ENCODE measurements at regions not wholly inside any gene's neighbourhood (a gene's known extent, or its start where the extent isn't known, plus 50 kb on each side); places are given as distances from the start of the nearest gene placed in this dataset.

DNA sequence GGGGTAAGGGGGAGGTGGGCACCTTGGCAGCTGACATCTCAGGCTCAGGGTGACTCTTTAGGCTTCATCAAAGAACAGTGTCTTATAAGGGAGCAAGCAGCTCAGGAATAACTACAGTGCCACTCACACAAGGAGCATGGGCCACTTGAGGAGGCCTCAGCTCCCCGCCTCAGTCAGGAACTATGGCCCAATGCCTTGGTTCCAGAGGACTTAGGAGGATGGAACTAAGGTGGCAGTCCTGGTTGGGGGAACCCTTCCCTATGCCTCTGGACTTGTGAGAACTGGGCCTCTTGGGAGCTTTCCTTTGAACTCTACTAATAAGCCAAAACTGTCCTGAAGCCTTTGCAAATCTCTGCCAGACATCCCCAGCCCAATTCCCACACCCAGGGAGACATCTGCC, 160.6 kb downstream of the EFNB1 start:
- H3K18ac ChIP-seq (ENCODE audit: low read depth in 1 of 2, low read length in 2 of 2) = peak overlapping the region; percentile 77 to 93
- H3K9me3 ChIP-seq (ENCODE audit: control insufficient read depth, low read length) = no peaks in the 10 kb centered on the region
- H2AFZ ChIP-seq (ENCODE audit: low read depth, low read length) = no peak overlapping the region
- H3K79me1 ChIP-seq (replicated peaks; ENCODE audit: low read length, poor library complexity, severe bottlenecking) = no peaks in the 10 kb centered on the region
- no peak overlapping the region for H3K23ac ChIP-seq (ENCODE audit: low read length in 2 of 2)
- no peak overlapping the region for H3K9ac ChIP-seq (ENCODE audit: low read length)
- 89% methylated on average over 1 of the region's 1 CpG for WGBS
- H3K4me3 ChIP-seq (ENCODE audit: insufficient read depth in 1 of 2, low read depth in 1 of 2, low read length in 2 of 2) = no peak overlapping the region
- H3K4me2 ChIP-seq (ENCODE audit: low read length, poor library complexity, severe bottlenecking) = no peak overlapping the region
- no peak overlapping the region for H3K14ac ChIP-seq (ENCODE audit: low read length in 2 of 2)
- no peak overlapping the region for H2BK5ac ChIP-seq (ENCODE audit: low read depth, low read length, poor library complexity, severe bottlenecking)
- peak overlapping the region; percentile 87 for H4K91ac ChIP-seq (ENCODE audit: low read length)
- H4K8ac ChIP-seq (ENCODE audit: low read length) = peak overlapping the region; percentile 47
- H2BK15ac ChIP-seq (ENCODE audit: low read depth, poor library complexity, severe bottlenecking) = no peak overlapping the region
- peaks cover 0 to 85% of the 10 kb centered on the region in 2 experiments for H3K27me3 ChIP-seq (ENCODE audit: control insufficient read depth in 1 of 2, insufficient read depth in 1 of 2, low read length in 2 of 2)
- H2AK5ac ChIP-seq (ENCODE audit: low read length, severe bottlenecking) = no peak overlapping the region
- peak overlapping the region; percentile 42 for H2BK120ac ChIP-seq (ENCODE audit: low read depth, low read length)
- H2BK12ac ChIP-seq (ENCODE audit: low read length in 2 of 2) = peak overlapping the region; percentile 47 to 72
- no peaks in the 10 kb centered on the region for H3K36me3 ChIP-seq (ENCODE audit: control insufficient read depth in 1 of 2, insufficient read depth in 2 of 2, low read depth in 1 of 2, low read length in 2 of 2)
- H3K4ac ChIP-seq (ENCODE audit: low read depth in 1 of 2, low read length in 2 of 2) = peak overlapping the region in 1 of 2 experiments; percentile 61
- peaks cover 10% of the 10 kb centered on the region for H3K4me1 ChIP-seq (ENCODE audit: control insufficient read depth, insufficient read depth, low read depth, low read length)
- no peak for DNase-seq
- peak overlapping the region; percentile 49 for H3K27ac ChIP-seq (ENCODE audit: low read length, poor library complexity, severe bottlenecking)

DNA sequence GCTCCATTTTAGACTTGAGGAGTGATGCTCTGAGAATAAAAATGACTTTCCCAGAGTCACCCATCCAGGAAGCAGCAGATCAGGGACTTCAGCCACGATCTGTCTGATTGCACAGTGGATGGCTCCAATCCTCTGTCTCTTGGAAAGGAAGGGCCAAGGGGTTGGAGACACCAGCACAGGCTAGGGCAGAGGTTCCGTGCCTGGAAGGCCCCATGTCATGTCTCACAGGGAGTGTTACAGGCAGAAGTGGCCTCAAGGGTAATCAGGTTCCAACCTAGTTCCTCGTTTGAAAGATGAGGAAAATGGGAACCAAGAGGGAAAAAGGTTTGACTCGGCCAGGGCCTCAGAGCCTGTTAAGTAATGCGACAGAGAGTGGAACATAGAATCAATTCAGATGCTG, 160.0 kb downstream of the EFNB1 start:
- H3K27me3 ChIP-seq (ENCODE audit: control insufficient read depth in 1 of 2, insufficient read depth in 1 of 2, low read length in 2 of 2) = peaks cover 0 to 85% of the 10 kb centered on the region in 2 experiments
- peak overlapping the region in 1 of 2 experiments; percentile 24 for H3K18ac ChIP-seq (ENCODE audit: low read depth in 1 of 2, low read length in 2 of 2)
- H3K14ac ChIP-seq (ENCODE audit: low read length in 2 of 2) = no peak overlapping the region
- H3K4me2 ChIP-seq (ENCODE audit: low read length, poor library complexity, severe bottlenecking) = no peak overlapping the region
- no peaks in the 10 kb centered on the region for H3K36me3 ChIP-seq (ENCODE audit: control insufficient read depth in 1 of 2, insufficient read depth in 2 of 2, low read depth in 1 of 2, low read length in 2 of 2)
- H3K9me3 ChIP-seq (ENCODE audit: control insufficient read depth, low read length) = no peaks in the 10 kb centered on the region
- H3K4me3 ChIP-seq (ENCODE audit: insufficient read depth in 1 of 2, low read depth in 1 of 2, low read length in 2 of 2) = no peak overlapping the region
- H2BK5ac ChIP-seq (ENCODE audit: low read depth, low read length, poor library complexity, severe bottlenecking) = no peak overlapping the region
- H2BK120ac ChIP-seq (ENCODE audit: low read depth, low read length) = no peak overlapping the region
- H3K4me1 ChIP-seq (ENCODE audit: control insufficient read depth, insufficient read depth, low read depth, low read length) = peaks cover 10% of the 10 kb centered on the region
- no peaks in the 10 kb centered on the region for H3K79me1 ChIP-seq (replicated peaks; ENCODE audit: low read length, poor library complexity, severe bottlenecking)
- peak overlapping the region in 1 of 2 experiments; percentile 15 for H2BK12ac ChIP-seq (ENCODE audit: low read length in 2 of 2)
- H3K4ac ChIP-seq (ENCODE audit: low read depth in 1 of 2, low read length in 2 of 2) = no peak overlapping the region
- WGBS = 98% methylated on average over 5 of the region's 5 CpGs
- no peak overlapping the region for H3K23ac ChIP-seq (ENCODE audit: low read length in 2 of 2)
- no peak for DNase-seq
- H4K8ac ChIP-seq (ENCODE audit: low read length) = no peak overlapping the region
- no peak overlapping the region for H2AK5ac ChIP-seq (ENCODE audit: low read length, severe bottlenecking)
- peak overlapping the region; percentile 62 for H4K91ac ChIP-seq (ENCODE audit: low read length)
- H2AFZ ChIP-seq (ENCODE audit: low read depth, low read length) = no peak overlapping the region
- no peak overlapping the region for H3K27ac ChIP-seq (ENCODE audit: low read length, poor library complexity, severe bottlenecking)
- no peak overlapping the region for H3K9ac ChIP-seq (ENCODE audit: low read length)
- H2BK15ac ChIP-seq (ENCODE audit: low read depth, poor library complexity, severe bottlenecking) = no peak overlapping the region

DNA sequence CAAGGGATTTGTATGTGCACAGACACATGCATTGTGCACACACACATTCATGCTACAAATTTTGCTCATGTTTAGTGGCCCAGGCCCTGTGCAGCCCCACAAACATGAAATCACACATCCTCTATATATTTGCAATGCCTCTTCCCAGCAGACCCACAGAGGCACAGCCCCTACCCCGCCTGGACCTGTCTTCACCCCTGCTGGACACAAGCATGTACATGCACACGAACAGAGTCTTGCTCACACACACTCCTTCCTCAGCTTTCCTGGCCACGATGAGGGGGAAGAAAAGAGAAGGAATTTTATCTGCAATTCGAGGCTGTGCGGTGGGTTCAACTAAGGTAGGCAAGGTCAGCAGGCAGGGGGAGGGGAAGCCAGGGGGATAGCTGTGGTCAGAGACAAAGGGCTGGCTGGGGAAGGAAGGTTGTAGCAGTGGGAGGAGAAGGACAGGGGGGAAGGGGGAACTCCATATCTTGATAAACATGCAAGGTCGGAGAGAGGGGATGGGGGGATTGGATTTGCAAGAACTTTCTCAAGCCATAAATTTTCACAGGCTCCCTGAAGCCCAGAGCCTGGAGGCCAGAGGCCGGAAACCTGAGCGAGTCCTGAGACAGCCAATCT, 156.4 kb downstream of the EFNB1 start:
- H2BK15ac ChIP-seq (ENCODE audit: low read depth, poor library complexity, severe bottlenecking) = no peak overlapping the region
- H2BK120ac ChIP-seq (ENCODE audit: low read depth, low read length) = no peak overlapping the region
- 23% methylated on average over 6 of the region's 8 CpGs for WGBS
- no peak overlapping the region for H3K9ac ChIP-seq (ENCODE audit: low read length)
- H3K14ac ChIP-seq (ENCODE audit: low read length in 2 of 2) = peak overlapping the region in 1 of 2 experiments; percentile 75
- peaks cover 0 to 83% of the 10 kb centered on the region in 2 experiments for H3K27me3 ChIP-seq (ENCODE audit: control insufficient read depth in 1 of 2, insufficient read depth in 1 of 2, low read length in 2 of 2)
- H2BK12ac ChIP-seq (ENCODE audit: low read length in 2 of 2) = no peak overlapping the region
- no peak overlapping the region for H3K4ac ChIP-seq (ENCODE audit: low read depth in 1 of 2, low read length in 2 of 2)
- no peak overlapping the region for H2AFZ ChIP-seq (ENCODE audit: low read depth, low read length)
- H3K36me3 ChIP-seq (ENCODE audit: control insufficient read depth in 1 of 2, insufficient read depth in 2 of 2, low read depth in 1 of 2, low read length in 2 of 2) = no peaks in the 10 kb centered on the region
- H3K27ac ChIP-seq (ENCODE audit: low read length, poor library complexity, severe bottlenecking) = no peak overlapping the region
- no peak overlapping the region for H3K23ac ChIP-seq (ENCODE audit: low read length in 2 of 2)
- peak overlapping the region in 1 of 2 experiments; percentile 24 for H3K18ac ChIP-seq (ENCODE audit: low read depth in 1 of 2, low read length in 2 of 2)
- H4K8ac ChIP-seq (ENCODE audit: low read length) = no peak overlapping the region
- no peaks in the 10 kb centered on the region for H3K79me1 ChIP-seq (replicated peaks; ENCODE audit: low read length, poor library complexity, severe bottlenecking)
- DNase-seq = no peak
- no peak overlapping the region for H2BK5ac ChIP-seq (ENCODE audit: low read depth, low read length, poor library complexity, severe bottlenecking)
- H3K4me2 ChIP-seq (ENCODE audit: low read length, poor library complexity, severe bottlenecking) = no peak overlapping the region
- no peak overlapping the region for H3K4me3 ChIP-seq (ENCODE audit: insufficient read depth in 1 of 2, low read depth in 1 of 2, low read length in 2 of 2)
- H2AK5ac ChIP-seq (ENCODE audit: low read length, severe bottlenecking) = no peak overlapping the region
- H3K4me1 ChIP-seq (ENCODE audit: control insufficient read depth, insufficient read depth, low read depth, low read length) = peaks cover 6% of the 10 kb centered on the region
- H4K91ac ChIP-seq (ENCODE audit: low read length) = no peak overlapping the region
- peaks cover 4% of the 10 kb centered on the region for H3K9me3 ChIP-seq (ENCODE audit: control insufficient read depth, low read length)

DNA sequence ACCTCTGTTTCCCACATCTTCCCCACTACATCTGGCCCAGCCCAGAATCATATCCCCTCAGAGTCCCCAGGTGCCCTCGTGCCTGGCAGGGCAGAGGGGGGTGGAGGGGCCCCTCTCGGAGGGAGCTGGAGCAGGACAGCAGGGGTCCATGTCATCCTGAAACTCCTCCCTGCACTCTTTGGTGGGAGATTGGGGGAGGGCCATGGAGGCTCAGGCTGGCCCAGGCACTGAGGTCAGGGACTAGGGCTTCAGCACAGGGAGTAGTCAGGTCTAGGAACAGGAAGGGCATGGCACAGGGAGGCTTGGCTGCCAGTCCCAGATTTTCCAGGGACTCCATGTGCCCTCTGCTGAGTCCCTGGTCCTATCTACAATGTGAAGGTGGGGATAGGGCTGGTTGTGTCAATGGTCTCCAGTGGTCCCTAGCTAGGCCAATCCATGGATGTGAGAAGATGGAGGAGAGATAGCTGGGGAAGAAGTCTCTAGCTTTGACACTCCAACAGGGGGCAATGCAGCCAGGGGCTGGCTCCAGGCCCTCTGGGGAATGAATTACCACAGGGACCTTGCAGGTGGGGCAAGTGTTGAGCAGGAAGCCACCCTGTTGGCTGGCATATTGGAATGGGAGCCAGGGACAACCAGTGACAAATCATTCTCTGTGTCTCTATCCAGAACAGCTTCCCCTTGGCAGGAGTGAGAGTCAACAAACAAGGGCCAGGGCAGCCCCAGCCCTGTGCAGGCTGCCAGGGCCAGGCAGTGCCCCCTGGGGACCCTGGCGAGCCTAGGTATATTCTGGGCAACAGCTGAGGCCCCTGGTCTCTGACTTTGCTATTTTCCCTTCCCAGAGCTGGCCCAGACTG, 154.4 kb downstream of the EFNB1 start:
- Histone ChIP-seq H2BK120ac (ENCODE audit: low read depth, low read length) (no peak overlapping the region), H3K4me2 (ENCODE audit: low read length, poor library complexity, severe bottlenecking) (no peak overlapping the region), H3K9ac (ENCODE audit: low read length) (no peak overlapping the region), H3K14ac (ENCODE audit: low read length in 2 of 2) (peak overlapping the region in 1 of 2 experiments; percentile 36), H3K4me1 (ENCODE audit: control insufficient read depth, insufficient read depth, low read depth, low read length) (no peaks in the 10 kb centered on the region), H3K27ac (ENCODE audit: low read length, poor library complexity, severe bottlenecking) (no peak overlapping the region), H3K4me3 (ENCODE audit: insufficient read depth in 1 of 2, low read depth in 1 of 2, low read length in 2 of 2) (no peak overlapping the region), H3K79me1 (replicated peaks; ENCODE audit: low read length, poor library complexity, severe bottlenecking) (no peaks in the 10 kb centered on the region), H3K18ac (ENCODE audit: low read depth in 1 of 2, low read length in 2 of 2) (no peak overlapping the region), H3K4ac (ENCODE audit: low read depth in 1 of 2, low read length in 2 of 2) (no peak overlapping the region), H2AFZ (ENCODE audit: low read depth, low read length) (no peak overlapping the region), H2BK15ac (ENCODE audit: low read depth, poor library complexity, severe bottlenecking) (no peak overlapping the region), H2AK5ac (ENCODE audit: low read length, severe bottlenecking) (no peak overlapping the region), H3K9me3 (ENCODE audit: control insufficient read depth, low read length) (peaks cover 4% of the 10 kb centered on the region), H4K8ac (ENCODE audit: low read length) (no peak overlapping the region), H3K27me3 (ENCODE audit: control insufficient read depth in 1 of 2, insufficient read depth in 1 of 2, low read length in 2 of 2) (peaks cover 0 to 79% of the 10 kb centered on the region in 2 experiments), H3K23ac (ENCODE audit: low read length in 2 of 2) (no peak overlapping the region), H2BK5ac (ENCODE audit: low read depth, low read length, poor library complexity, severe bottlenecking) (no peak overlapping the region), H4K91ac (ENCODE audit: low read length) (no peak overlapping the region), H3K36me3 (ENCODE audit: control insufficient read depth in 1 of 2, insufficient read depth in 2 of 2, low read depth in 1 of 2, low read length in 2 of 2) (no peaks in the 10 kb centered on the region), H2BK12ac (ENCODE audit: low read length in 2 of 2) (no peak overlapping the region)
- DNase-seq = no peak
- WGBS = 55% methylated on average over 3 of the region's 3 CpGs
